EL (cell line): ENCODE measurements at regions not wholly inside any gene's neighbourhood (a gene's known extent, or its start where the extent isn't known, plus 50 kb on each side); places are given as distances from the start of the nearest gene placed in this dataset.
A peak's percentile ranks its signal among the peaks of the same experiment; 100 is the strongest.

Experiments
- DNase-seq: peaks from one replicate; pipeline ENCODE4 v3.0.0-alpha.2; 2016

GRCh38 chr20:58162986-58163385 lies 65.5 kb downstream of the ANKRD60 start:
- no peak for DNase-seq

DNA sequence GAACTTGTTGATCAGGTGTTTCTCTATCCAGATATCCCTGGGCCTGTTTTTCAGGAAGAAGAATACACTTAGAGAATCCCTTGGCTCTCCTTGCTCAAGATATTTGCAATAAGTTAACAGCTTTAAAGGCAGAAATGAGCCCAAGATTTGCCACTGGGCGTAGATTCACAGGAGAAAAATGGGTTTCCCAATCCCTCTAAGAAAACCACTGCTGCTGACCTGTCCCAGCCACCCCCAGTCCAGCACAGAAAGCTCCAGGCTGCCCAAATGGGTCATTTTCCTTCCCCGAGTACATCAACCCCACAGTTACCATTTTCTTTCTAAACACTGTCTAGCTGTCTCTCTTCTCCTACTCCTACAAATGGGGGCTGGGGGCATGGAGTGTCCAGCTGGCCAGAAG lies 67.3 kb downstream of the ANKRD60 start:
- DNase-seq, result no peak

DNA sequence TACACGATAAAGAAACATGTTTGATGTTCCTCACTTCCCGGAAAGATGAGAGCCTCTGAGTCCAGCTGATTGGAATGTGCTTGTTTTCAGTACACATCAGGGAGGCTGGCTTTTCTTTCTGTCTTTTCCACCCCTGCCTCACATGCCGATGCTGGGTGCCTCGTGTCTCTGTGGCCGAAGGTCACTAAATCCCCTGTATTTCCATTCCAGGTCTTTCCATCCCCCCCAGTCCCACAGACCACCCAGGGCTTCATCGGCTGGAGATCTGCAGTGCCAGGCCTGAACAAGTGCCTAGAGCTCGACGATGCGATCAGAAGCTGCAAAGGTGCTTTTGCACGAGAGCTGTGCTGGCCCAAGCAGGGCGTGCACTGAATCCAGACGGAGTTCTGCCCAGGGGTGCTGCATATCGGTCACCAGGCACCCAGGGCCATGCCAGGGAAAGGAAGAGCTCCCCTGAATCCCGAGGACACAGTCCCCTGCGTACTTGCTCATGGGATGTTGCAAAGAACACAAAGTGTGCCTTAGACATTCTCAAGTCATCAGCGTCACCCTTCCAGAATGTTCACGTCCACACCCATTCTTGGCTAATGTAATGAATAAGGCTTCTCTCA lies 67.9 kb downstream of the ANKRD60 start:
- DNase-seq, result peak; percentile 71

GRCh38 chr20:58155148-58155925 lies 73.1 kb downstream of the ANKRD60 start:
- DNase-seq, result no peak

DNA sequence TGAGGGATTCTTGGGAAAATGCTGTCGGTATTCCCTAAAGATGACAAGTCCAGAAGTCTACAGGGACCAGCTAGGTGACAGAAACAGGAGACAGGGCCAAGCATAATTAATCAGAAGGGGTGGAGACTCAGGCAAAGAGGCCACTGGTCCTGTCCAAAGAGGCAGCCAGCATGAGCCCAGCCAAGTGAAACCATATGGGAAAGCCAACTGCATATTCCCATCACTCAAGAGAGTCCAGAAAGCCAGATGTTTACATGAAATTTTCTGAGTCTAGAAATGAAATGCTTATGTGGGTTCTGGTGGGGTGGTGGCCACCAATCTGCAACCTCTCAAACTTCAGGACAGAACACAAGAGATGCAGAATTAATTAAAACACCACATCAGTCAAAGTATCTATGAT lies 74.3 kb downstream of the ANKRD60 start:
- no peak for DNase-seq

DNA sequence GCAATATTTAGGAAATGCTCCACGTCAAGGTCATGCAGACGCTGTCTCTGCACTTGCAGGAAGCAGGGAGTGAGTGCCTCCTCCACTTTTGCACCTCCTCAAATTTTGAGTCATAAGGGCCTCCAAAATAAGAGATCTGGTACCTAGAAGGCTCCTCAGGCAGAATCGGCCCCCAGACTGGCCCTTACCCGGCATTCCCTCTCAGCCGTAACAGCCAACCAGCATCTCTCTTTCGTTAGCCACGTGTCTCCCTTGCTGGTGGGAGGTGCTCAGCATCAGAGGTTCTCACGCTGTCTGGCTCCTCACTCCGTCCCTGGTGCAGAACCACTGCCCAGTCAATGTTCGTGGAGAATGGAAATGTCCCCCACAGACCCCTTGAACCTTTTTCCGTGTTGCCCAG lies 75.3 kb downstream of the ANKRD60 start:
- no peak for DNase-seq

DNA sequence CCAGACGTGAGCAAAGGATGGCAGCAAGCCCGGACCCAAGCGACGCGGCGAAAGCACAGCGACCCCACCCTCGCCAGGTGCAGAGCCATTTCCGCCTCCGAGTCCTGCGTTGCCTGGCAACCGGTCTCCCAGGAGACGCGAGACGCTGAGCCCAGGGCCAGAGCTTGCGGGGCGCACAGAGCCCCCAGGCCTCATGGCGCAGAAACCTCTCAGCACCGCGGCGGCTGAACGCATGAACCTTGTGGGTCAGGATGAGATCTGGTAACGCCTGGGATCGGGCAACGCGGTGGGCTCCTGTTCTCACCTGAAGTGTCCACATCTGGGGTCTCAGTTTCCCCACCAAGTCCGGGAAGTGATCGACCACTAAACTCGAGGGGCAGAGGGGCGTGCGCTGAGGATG lies 77.7 kb downstream of the ANKRD60 start:
- DNase-seq, result no peak

DNA sequence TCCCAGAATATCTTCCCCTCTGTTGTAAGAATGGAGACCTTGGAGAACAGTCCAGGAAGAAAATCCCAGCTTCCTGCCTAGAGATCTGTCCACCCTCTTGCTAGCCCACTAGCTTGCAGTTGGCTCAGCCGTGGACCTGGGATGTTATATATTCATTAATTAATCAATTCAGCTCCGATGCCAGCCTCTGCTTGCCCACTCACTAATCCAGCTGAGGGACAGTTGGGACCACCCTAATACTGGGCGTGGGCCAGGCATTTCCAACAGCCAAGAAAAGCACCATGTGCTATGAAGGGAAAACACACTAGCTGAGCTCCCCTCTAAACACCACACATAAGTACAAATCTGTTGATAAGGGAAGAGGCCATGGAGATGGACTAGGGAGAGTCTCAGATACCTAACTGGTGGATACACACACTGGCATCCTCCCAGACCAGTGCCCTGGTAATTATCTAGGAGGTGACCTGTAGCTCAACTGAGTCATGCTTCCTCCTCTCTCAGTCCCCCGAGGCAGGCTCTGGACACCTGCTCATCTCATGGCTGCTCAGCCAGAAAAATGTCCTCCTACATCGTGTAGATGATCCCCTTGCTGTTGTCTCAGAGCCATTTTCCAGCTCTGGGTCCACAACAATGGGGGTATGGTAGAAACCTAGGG lies 78.9 kb downstream of the ANKRD60 start:
- DNase-seq, result peak; percentile 30

DNA sequence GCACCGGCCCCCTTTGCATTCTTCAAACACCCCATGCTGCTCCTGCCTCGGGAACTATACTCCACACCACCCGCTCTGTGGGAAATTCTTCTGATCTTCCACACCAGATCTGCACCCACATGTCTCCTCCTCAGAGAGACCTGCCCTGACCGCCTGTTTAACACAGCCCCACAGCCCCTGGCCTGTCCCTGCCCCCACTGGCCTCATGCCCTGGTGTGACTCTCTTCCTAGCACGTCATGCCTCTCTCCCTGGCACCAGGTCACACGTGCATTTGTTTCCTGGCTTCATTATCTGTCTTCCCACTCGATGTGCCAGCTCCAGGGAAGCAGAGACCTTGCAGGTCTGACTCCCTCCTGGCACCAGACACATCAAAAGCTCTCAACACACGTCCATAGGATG lies 79.6 kb downstream of the ANKRD60 start:
- no peak for DNase-seq

DNA sequence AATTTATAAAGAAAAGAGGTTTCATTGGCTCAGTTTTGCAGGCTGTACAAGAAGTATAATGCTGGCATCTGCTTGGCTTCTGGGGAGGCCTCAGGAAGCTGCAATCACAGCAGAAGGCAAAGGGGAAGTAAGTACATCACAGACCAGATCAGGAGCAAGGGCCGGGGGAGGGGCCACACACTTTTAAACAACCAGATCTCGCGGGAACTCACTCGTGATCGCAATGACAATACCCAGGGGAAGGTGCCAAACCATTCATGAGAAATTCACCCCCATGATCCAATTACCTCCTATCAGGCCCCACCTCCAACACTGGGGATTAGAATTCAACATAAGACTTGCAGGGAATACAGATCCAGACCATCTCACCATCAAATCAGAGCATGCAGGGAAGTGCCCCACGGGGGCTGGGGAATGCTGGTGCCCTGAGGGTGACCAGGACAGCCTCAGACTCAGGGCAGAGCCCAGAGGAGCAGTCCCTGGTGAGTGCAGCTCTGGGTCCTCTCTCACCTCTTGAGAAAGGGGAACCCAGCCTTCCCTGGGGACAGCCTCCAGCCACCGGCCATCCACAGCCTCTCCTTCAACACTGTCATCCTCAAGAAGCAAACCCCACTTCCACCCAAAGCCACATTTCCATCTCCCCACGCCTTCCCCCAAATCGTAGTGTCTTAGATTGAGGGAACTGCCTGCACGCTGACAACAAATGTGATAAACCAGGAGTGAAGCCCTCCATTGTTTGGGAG lies 80.7 kb downstream of the ANKRD60 start:
- DNase-seq, result no peak

DNA sequence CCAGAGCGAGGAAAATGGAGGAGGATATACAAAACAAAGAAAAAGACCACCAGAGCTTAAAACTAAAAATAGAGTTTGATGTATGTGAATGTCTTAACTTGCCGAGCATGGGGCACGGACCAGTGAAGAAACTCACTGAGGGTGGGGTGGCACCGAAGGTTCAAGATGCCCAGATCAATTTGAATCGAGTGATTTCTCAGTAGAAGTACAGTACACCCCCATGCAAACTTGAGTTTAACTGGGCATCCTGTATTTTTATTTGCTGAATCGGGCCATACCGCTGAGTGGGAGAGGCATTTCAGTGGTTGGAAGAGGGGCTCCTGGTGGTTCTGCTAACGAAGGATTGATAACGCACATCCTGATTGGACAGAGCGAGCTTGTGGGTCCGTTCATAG lies 81.7 kb downstream of the ANKRD60 start:
- DNase-seq, result no peak

DNA sequence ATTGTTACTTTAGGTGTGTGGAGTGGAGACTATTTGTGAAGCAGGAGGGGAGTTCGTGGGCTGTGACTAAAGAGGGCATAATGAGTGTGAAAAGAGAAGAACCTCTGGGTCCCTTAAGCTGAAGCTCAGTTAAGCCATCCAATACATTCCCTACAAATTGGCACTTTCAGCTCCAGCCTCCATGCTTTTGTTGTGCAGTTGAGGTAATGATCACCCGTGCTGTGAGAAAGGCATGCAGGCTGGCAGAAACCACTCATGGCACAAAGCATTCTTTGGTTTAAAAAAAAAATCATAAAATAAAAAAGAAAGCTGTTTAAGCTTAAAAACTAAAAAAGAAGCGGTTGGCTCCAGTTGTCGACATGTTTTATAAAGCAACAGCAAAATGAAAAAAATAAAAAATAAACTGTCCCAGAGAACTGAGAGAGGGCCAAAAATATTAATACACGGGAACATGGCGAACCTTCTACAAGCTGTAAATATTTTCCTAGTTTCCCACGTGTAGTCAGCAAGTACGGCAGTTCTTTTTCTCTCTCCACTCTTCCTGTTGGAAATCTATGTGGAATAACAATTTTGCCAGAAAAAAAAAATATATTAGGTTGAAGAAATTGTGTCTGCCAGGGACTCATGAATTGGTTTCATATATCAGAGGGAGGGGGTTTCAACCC lies 82.2 kb downstream of the ANKRD60 start:
- DNase-seq, result no peak

GRCh38 chr20:58145506-58146080 lies 82.9 kb downstream of the ANKRD60 start:
- DNase-seq, result no peak

DNA sequence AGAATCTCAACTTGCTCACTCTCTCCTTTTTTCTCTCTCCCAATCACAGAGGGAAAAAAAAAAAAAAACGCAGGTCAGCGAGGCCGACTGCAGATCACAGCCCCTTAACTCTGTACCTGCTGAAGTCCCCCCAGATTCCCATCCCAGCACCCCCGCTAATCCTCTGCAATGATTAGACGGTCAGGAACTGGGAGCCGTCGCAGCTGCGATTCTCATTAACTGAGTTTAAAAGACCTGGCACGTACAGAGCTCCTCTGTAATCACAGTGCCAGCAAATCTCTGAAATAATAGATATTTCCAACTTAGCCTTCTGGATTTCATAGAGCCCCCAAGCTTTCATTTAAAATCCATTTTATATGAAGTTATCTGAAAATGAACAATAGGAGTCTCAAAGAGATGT lies 84.4 kb downstream of the ANKRD60 start:
- DNase-seq, result no peak

DNA sequence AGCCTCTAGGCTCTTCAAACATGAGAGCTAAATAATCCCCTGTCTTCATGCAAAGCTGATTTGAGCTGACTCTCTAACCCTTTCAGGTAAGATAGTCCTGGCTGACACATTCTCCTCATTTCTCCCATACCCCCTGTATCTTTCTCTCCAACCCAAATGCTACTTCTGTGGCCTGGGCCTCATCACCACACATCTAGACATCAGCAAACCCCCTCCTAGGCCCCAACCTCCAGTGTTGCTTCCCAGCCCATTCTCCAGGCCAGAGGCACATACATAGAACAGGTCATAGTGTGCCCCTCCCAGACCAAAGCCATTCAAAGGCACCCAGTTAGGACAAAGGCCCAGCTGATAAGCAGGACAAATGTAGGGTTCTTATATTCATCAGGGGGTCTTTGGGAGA lies 84.9 kb downstream of the ANKRD60 start:
- DNase-seq, result no peak

DNA sequence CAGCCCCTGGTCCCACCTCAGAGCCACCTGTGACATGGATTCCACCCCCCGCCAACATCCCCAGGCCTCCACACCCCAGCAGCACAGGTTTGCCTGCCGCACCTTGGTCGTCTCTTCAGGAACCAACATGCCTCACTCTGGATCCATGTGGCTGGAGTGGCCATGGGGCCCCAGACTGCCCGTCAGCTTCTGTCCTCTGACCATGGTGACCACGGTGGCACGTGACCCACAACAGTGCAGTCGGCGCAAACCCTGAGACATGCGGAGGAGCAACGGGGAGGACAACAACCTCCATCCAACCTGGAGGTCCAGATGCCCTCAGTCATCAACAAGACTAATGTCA lies 85.6 kb downstream of the ANKRD60 start:
- no peak for DNase-seq

DNA sequence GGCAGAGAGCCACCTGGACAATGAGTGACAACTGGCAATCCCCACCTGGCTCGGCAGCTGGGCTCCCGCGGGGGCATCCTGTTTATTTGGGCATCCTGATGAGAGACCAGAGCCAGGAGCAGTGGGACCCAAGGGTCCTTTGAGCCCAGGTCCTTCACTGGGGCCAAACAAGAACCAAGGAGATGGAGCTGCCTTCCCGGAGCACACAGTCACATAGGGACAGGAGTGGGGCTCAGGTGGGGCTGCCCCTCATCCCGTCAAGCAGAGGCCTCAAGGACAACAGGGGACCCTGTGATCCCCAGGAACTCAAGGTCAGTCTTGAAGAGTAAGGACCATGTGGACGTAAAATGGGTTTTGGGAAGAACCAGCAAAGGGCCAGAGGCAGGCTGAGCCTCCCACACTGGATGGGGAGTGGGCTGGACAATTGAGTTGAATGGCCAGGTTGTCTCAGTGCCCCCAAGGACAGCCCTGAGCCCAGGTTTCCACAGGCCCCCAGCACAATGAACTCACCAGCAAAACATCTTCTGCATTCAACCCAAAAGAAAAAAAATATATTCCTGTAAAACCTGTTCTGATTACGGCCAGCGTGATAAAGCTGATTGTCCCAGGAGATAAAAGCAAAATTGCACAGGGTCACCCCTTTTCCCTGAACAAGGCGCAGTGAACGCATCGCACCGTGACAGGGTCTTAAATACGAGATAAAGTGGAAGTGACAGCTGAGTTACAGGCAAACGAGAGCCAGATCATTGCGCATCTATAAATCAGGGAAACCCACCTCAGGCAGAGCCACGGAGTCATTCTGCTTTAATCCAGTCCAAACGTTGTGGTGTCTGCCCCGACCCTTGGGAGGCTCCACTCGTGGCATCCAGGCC lies 86.2 kb downstream of the ANKRD60 start:
- DNase-seq, result no peak

DNA sequence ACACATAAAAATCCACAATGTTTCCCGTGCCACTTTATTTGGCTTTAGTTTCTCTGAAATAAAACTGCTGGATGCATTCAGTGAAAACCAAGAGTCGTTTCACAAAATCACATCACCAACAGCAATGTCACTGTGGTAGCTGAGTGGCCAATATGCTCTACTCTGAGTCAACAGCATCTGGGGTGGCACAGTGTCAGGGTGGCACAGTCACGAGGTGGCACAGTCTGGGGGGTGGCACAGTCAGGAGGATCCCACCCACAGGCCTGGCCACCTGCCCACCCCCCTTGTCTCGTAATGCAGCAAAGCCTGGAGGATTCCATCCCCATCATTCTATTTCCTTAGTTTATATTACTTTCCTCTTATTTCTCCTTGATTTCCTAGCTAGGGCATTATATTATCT lies 87.0 kb downstream of the ANKRD60 start:
- no peak for DNase-seq

DNA sequence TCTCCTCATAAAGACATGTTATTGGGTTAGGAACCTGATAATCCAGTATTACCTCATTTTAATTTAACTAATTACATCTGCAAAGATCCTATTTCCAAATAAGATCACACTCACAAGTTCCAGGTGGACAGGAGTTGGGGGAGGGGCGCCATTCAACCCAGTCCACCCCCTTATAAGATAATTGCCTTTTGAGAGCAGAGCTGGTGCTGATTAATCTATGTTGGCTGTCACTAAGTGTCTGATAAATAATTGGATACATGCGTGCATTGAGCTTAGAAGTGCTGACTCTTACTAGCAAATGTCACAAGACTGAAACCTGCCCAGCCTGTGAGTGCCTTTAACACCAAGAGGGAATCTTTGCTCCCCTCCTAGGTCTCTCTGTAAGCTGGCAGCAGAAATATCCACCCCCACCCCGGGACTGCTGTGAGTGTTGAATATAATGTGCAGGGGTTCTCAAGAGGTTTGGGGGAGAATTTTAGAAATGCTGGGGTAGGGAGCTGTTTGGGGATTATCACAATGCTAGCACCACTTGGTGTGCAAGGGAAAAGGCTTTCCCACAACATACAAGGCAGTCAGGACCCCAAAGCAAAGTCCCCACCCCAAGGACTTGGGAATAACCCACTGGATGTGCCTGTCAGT lies 87.5 kb downstream of the ANKRD60 start:
- no peak for DNase-seq

- DNase-seq, result no peak
These were observed 88.3 kb downstream of the ANKRD60 start for GRCh38 chr20:58139849-58140786.
